DMS153 (cell line): ENCODE measurements at regions not wholly inside any gene's neighbourhood (a gene's known extent, or its start where the extent isn't known, plus 50 kb on each side); places are given as distances from the start of the nearest gene placed in this dataset.

Source experiments
- DNase-seq: peaks from one replicate; lab custom pipeline; 2025; lab: John Stamatoyannopoulos, UW

GRCh38 chr17:77394540-77395295, 253.9 kb downstream of the SEC14L1 start:
- peak; percentile 74 for DNase-seq

GRCh38 chr17:77395501-77396048, 254.8 kb downstream of the SEC14L1 start:
- DNase-seq = no peak

GRCh38 chr17:77396610-77397009, 255.8 kb downstream of the SEC14L1 start:
- DNase-seq = no peak

- DNase-seq = no peak
These were observed 257.5 kb downstream of the SEC14L1 start for GRCh38 chr17:77398274-77398673.

GRCh38 chr17:77399319-77399957, 258.7 kb downstream of the SEC14L1 start:
- no peak for DNase-seq

- no peak for DNase-seq
These were observed 259.7 kb downstream of the SEC14L1 start for GRCh38 chr17:77400445-77400870.

GRCh38 chr17:77402159-77402731, 261.5 kb downstream of the SEC14L1 start:
- DNase-seq = no peak

- no peak for DNase-seq
These were observed 263.1 kb downstream of the SEC14L1 start for GRCh38 chr17:77403854-77404253.

GRCh38 chr17:77404812-77405581, 264.2 kb downstream of the SEC14L1 start:
- no peak for DNase-seq

- no peak for DNase-seq
These were observed 265.3 kb downstream of the SEC14L1 start for GRCh38 chr17:77405867-77406732.

- DNase-seq = no peak
These were observed 266.8 kb downstream of the SEC14L1 start for GRCh38 chr17:77407321-77408277.

GRCh38 chr17:77408284-77408683, 267.5 kb downstream of the SEC14L1 start:
- DNase-seq = no peak

- no peak for DNase-seq
These were observed 268.8 kb downstream of the SEC14L1 start for GRCh38 chr17:77409282-77410161.

GRCh38 chr17:77410470-77410869, 269.7 kb downstream of the SEC14L1 start:
- DNase-seq = no peak

GRCh38 chr17:77414811-77415400, 274.1 kb downstream of the SEC14L1 start:
- no peak for DNase-seq

GRCh38 chr17:77416105-77416713, 275.4 kb downstream of the SEC14L1 start:
- no peak for DNase-seq

GRCh38 chr17:77417575-77417974, 276.8 kb downstream of the SEC14L1 start:
- DNase-seq = peak; percentile 57

GRCh38 chr17:77418609-77419008, 277.8 kb downstream of the SEC14L1 start:
- no peak for DNase-seq
